Nephron progenitor cell (in vitro differentiated cells): ENCODE measurements at regions not wholly inside any gene's neighbourhood (a gene's known extent, or its start where the extent isn't known, plus 50 kb on each side); places are given as distances from the start of the nearest gene placed in this dataset.
A peak's percentile ranks its signal among the peaks of the same experiment; 100 is the strongest.

ENCODE experiments used
- DNase-seq: peaks from one replicate; pipeline ENCODE4 v3.0.0; 2021
- H3K27ac Mint-ChIP-seq: 2 replicates; pipeline ENCODE4 v1.8.0; 2021; ENCODE audit warnings: mild to moderate bottlenecking, moderate library complexity, mixed read lengths
- H3K27me3 Mint-ChIP-seq: 2 replicates; pipeline ENCODE4 v1.8.0; 2021; ENCODE audit warnings: mild to moderate bottlenecking, low read depth, mixed read lengths; ENCODE audit not compliant: poor library complexity
- H3K36me3 Mint-ChIP-seq: 2 replicates; pipeline ENCODE4 v1.8.0; 2021; ENCODE audit warnings: low read depth, mixed read lengths
- H3K4me1 Mint-ChIP-seq: 2 replicates; pipeline ENCODE4 v1.8.0; 2021; ENCODE audit warnings: mixed read lengths
- H3K4me3 Mint-ChIP-seq: 2 replicates; pipeline ENCODE4 v1.8.0; 2021; ENCODE audit warnings: mild to moderate bottlenecking, moderate library complexity, mixed read lengths
- H3K9me3 Mint-ChIP-seq: 2 replicates; pipeline ENCODE4 v1.8.0; 2021; ENCODE audit warnings: mild to moderate bottlenecking, moderate library complexity, mixed read lengths
- CTCF ChIP-seq: fragments of 200-600 bp; sonication (generic); IDR thresholded peaks from 2 replicates; pipeline ENCODE4 v1.5.0; 2021; ENCODE audit warnings: antibody characterized with exemption

GRCh38 chr21:29429218-29429617 is 130.5 kb downstream of the BACH1 start:
- Mint-ChIP-seq H3K36me3 (no peaks in the 10 kb centered on the region), H3K9me3 (no peaks in the 10 kb centered on the region), H3K4me3 (no peak overlapping the region), H3K27me3 (no peaks in the 10 kb centered on the region), H3K27ac (no peak overlapping the region), H3K4me1 (peaks cover 58% of the 10 kb centered on the region)
- TF ChIP-seq CTCF, result no peak
- DNase-seq, result no peak

- H3K9me3 Mint-ChIP-seq, result no peaks in the 10 kb centered on the region
- TF ChIP-seq CTCF, result no peak
- H3K27me3 Mint-ChIP-seq, result no peaks in the 10 kb centered on the region
- no peak overlapping the region for H3K27ac Mint-ChIP-seq
- peaks cover 50% of the 10 kb centered on the region for H3K4me1 Mint-ChIP-seq
- H3K36me3 Mint-ChIP-seq, result no peaks in the 10 kb centered on the region
- DNase-seq, result no peak
- no peak overlapping the region for H3K4me3 Mint-ChIP-seq
Measured at GRCh38 chr21:29430030-29430429, 131.3 kb downstream of the BACH1 start.

GRCh38 chr21:29430576-29430975 is 131.9 kb downstream of the BACH1 start:
- no peaks in the 10 kb centered on the region for H3K36me3 Mint-ChIP-seq
- H3K4me3 Mint-ChIP-seq, result no peak overlapping the region
- peaks cover 47% of the 10 kb centered on the region for H3K4me1 Mint-ChIP-seq
- TF ChIP-seq CTCF, result no peak
- no peaks in the 10 kb centered on the region for H3K9me3 Mint-ChIP-seq
- H3K27ac Mint-ChIP-seq, result peak overlapping the region; percentile 83
- DNase-seq, result peak; percentile 31
- H3K27me3 Mint-ChIP-seq, result no peaks in the 10 kb centered on the region

- DNase-seq, result no peak
- Mint-ChIP-seq H3K36me3 (no peaks in the 10 kb centered on the region), H3K9me3 (no peaks in the 10 kb centered on the region), H3K27ac (peak overlapping the region; percentile 83), H3K4me1 (peaks cover 46% of the 10 kb centered on the region), H3K4me3 (no peak overlapping the region), H3K27me3 (no peaks in the 10 kb centered on the region)
- TF ChIP-seq CTCF, result no peak
Measured at GRCh38 chr21:29431178-29431577, 132.5 kb downstream of the BACH1 start.

GRCh38 chr21:29431680-29432079 is 133.0 kb downstream of the BACH1 start:
- no peaks in the 10 kb centered on the region for H3K27me3 Mint-ChIP-seq
- H3K4me3 Mint-ChIP-seq, result no peak overlapping the region
- no peak for DNase-seq
- H3K9me3 Mint-ChIP-seq, result no peaks in the 10 kb centered on the region
- H3K36me3 Mint-ChIP-seq, result no peaks in the 10 kb centered on the region
- H3K4me1 Mint-ChIP-seq, result peaks cover 42% of the 10 kb centered on the region
- TF ChIP-seq CTCF, result no peak
- no peak overlapping the region for H3K27ac Mint-ChIP-seq

- no peak overlapping the region for H3K4me3 Mint-ChIP-seq
- H3K27ac Mint-ChIP-seq, result no peak overlapping the region
- H3K27me3 Mint-ChIP-seq, result no peaks in the 10 kb centered on the region
- peaks cover 31% of the 10 kb centered on the region for H3K4me1 Mint-ChIP-seq
- H3K36me3 Mint-ChIP-seq, result no peaks in the 10 kb centered on the region
- no peak for DNase-seq
- H3K9me3 Mint-ChIP-seq, result no peaks in the 10 kb centered on the region
- TF ChIP-seq CTCF, result no peak
Measured at GRCh38 chr21:29433366-29434059, 134.8 kb downstream of the BACH1 start.
